HepG2 (cell line): ENCODE measurements at regions not wholly inside any gene's neighbourhood (a gene's known extent, or its start where the extent isn't known, plus 50 kb on each side); places are given as distances from the start of the nearest gene placed in this dataset.
A peak's percentile ranks its signal among the peaks of the same experiment; 100 is the strongest.

Experiments
- CEBPB ChIP-seq: IDR thresholded peaks from 2 replicates; pipeline ENCODE4 v1.6.1; 2011; ENCODE audit warnings: low read depth, low read length, improper control_type of control experiment, borderline replicate concordance
- CREM ChIP-seq, 2 experiments: sonication (generic) in 1 of 2; formaldehyde crosslinking in 1 of 2; IDR thresholded peaks; 2 replicates each; pipeline versions ENCODE4 v1.4.0 to v1.6.1; 2016 to 2020; ENCODE audit warnings: antibody characterized with exemption in 1 of 2, mild to moderate bottlenecking in 1 of 2, missing genetic modification reagents in 1 of 2
- ESRRA ChIP-seq: sonication (generic); formaldehyde crosslinking; IDR thresholded peaks from 2 replicates; pipeline ENCODE4 v1.5.1; 2020; ENCODE audit warnings: mild to moderate bottlenecking, low read depth, missing genetic modification reagents
- IRF9 ChIP-seq: sonication (generic); formaldehyde crosslinking; IDR thresholded peaks from 2 replicates; pipeline ENCODE4 v1.8.0; 2022; ENCODE audit warnings: missing genetic modification reagents, mild to moderate bottlenecking, borderline replicate concordance
- JUN ChIP-seq: sonication (generic); formaldehyde crosslinking; IDR thresholded peaks from 2 replicates; pipeline ENCODE4 v1.4.0; 2020; ENCODE audit warnings: mild to moderate bottlenecking, missing genetic modification reagents
- JUND ChIP-seq: sonication (generic); formaldehyde crosslinking; IDR thresholded peaks from 2 replicates; pipeline ENCODE4 v1.8.0; 2022; ENCODE audit warnings: mild to moderate bottlenecking, missing genetic modification reagents
- KLF16 ChIP-seq, 2 experiments: sonication (generic) in 1 of 2; formaldehyde crosslinking in 1 of 2; IDR thresholded peaks; 2 replicates each; pipeline versions ENCODE4 v1.6.1 to v1.8.0; 2016 to 2023; ENCODE audit warnings: missing genetic modification reagents in 2 of 2, missing compliant biosample characterization in 1 of 2
- NBN ChIP-seq: fragments of 450-650 bp; conservative IDR thresholded peaks from 2 replicates; pipeline ENCODE4 v1.6.1; 2017
- NCOA2 ChIP-seq: sonication (generic); formaldehyde crosslinking; IDR thresholded peaks from 2 replicates; pipeline ENCODE4 v1.8.0; 2022; ENCODE audit warnings: inconsistent platforms
- PCBP2 ChIP-seq: fragments of 200-400 bp; formaldehyde crosslinking; optimal IDR thresholded peaks from 2 replicates; pipeline ENCODE3; 2018; ENCODE audit warnings: low read length, low read depth; ENCODE audit not compliant: poor library complexity, severe bottlenecking
- POGZ ChIP-seq: sonication (generic); formaldehyde crosslinking; IDR thresholded peaks from 2 replicates; pipeline ENCODE4 v1.4.0; 2020; ENCODE audit warnings: mild to moderate bottlenecking, missing genetic modification reagents
- POLR2AphosphoS5 ChIP-seq: IDR thresholded peaks from 2 replicates; pipeline ENCODE4 v1.6.1; 2012; ENCODE audit warnings: low read depth, low read length
- PRMT3 ChIP-seq: sonication (generic); formaldehyde crosslinking; IDR thresholded peaks from 2 replicates; pipeline ENCODE4 v1.8.1; 2022; ENCODE audit warnings: low read depth, mild to moderate bottlenecking, moderate library complexity, missing genetic modification reagents, borderline replicate concordance
- SCMH1 ChIP-seq: sonication (generic); formaldehyde crosslinking; IDR thresholded peaks from 2 replicates; pipeline ENCODE4 v1.9.0; 2021; ENCODE audit warnings: missing genetic modification reagents, mild to moderate bottlenecking, borderline replicate concordance
- SMYD3 ChIP-seq: sonication (generic); formaldehyde crosslinking; IDR thresholded peaks from 2 replicates; pipeline ENCODE4 v1.8.1; 2023; ENCODE audit warnings: mild to moderate bottlenecking, missing genetic modification reagents
- THYN1 ChIP-seq: sonication (generic); formaldehyde crosslinking; IDR thresholded peaks from 2 replicates; pipeline ENCODE4 v1.8.1; 2023; ENCODE audit warnings: low read depth, mild to moderate bottlenecking, moderate library complexity, missing genetic modification reagents, borderline replicate concordance
- ZFP36L2 ChIP-seq: sonication (generic); formaldehyde crosslinking; IDR thresholded peaks from 2 replicates; pipeline ENCODE4 v1.4.0; 2020; ENCODE audit warnings: missing genetic modification reagents
- ZMYM3 ChIP-seq: sonication (generic); formaldehyde crosslinking; IDR thresholded peaks from 2 replicates; pipeline ENCODE4 v1.5.1; 2020; ENCODE audit warnings: mild to moderate bottlenecking, missing genetic modification reagents
- ZNF441 ChIP-seq: sonication (generic); formaldehyde crosslinking; IDR thresholded peaks from 2 replicates; pipeline ENCODE4 v1.7.0; 2021; ENCODE audit warnings: missing genetic modification reagents, borderline replicate concordance
- TF ChIP-seq, protein P1 (sequence below): sonication (generic); formaldehyde crosslinking; IDR thresholded peaks from 2 replicates; pipeline ENCODE4 v1.8.1; 2023; ENCODE audit warnings: missing genetic modification reagents, mild to moderate bottlenecking, borderline replicate concordance
- TF ChIP-seq, protein P2 (sequence below): sonication (generic); formaldehyde crosslinking; IDR thresholded peaks from 2 replicates; pipeline ENCODE4 v1.4.0; 2020; ENCODE audit warnings: missing genetic modification reagents, mild to moderate bottlenecking, borderline replicate concordance
- TF ChIP-seq, protein P3 (sequence below): sonication (generic); formaldehyde crosslinking; IDR thresholded peaks from 2 replicates; pipeline ENCODE4 v1.4.0; 2020; ENCODE audit warnings: missing genetic modification reagents
- TF ChIP-seq, protein P4 (sequence below): IDR thresholded peaks from 2 replicates; pipeline ENCODE4 v1.6.1; 2016; ENCODE audit warnings: low read depth

- TF ChIP-seq IRF9 (CRISPR knock-in tag) = 0 out of 2 replicates have a peak, but pooled peaks have one; percentile 29
- TF ChIP-seq NCOA2 (CRISPR knock-in tag) = peak; percentile 88
- TF ChIP-seq PCBP2 = no peak
- peak; percentile 64 for TF ChIP-seq ESRRA
- TF ChIP-seq, protein P1, sequence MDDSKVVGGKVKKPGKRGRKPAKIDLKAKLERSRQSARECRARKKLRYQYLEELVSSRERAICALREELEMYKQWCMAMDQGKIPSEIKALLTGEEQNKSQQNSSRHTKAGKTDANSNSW = no peak
- no peak for TF ChIP-seq ZNF441 (CRISPR knock-in tag)
- peak; percentile 86 for TF ChIP-seq CREM (IDR thresholded peaks at IDR 0.05)
- no peak for TF ChIP-seq CREM (CRISPR knock-in tag; IDR thresholded peaks at IDR 0.05)
- no peak for TF ChIP-seq NBN
- peak; percentile 66; the same call in 1 of the 2 replicates for TF ChIP-seq JUN (CRISPR knock-in tag)
- TF ChIP-seq POLR2AphosphoS5 = no peak
- no peak for TF ChIP-seq ZFP36L2 (CRISPR knock-in tag)
- no peak for TF ChIP-seq JUND (CRISPR knock-in tag)
- TF ChIP-seq ZMYM3 (CRISPR knock-in tag) = peak; percentile 96
- TF ChIP-seq SMYD3 = 0 out of 2 replicates have a peak, but pooled peaks have one; percentile 51
- TF ChIP-seq POGZ = peak; percentile 88
- TF ChIP-seq, protein P2, sequence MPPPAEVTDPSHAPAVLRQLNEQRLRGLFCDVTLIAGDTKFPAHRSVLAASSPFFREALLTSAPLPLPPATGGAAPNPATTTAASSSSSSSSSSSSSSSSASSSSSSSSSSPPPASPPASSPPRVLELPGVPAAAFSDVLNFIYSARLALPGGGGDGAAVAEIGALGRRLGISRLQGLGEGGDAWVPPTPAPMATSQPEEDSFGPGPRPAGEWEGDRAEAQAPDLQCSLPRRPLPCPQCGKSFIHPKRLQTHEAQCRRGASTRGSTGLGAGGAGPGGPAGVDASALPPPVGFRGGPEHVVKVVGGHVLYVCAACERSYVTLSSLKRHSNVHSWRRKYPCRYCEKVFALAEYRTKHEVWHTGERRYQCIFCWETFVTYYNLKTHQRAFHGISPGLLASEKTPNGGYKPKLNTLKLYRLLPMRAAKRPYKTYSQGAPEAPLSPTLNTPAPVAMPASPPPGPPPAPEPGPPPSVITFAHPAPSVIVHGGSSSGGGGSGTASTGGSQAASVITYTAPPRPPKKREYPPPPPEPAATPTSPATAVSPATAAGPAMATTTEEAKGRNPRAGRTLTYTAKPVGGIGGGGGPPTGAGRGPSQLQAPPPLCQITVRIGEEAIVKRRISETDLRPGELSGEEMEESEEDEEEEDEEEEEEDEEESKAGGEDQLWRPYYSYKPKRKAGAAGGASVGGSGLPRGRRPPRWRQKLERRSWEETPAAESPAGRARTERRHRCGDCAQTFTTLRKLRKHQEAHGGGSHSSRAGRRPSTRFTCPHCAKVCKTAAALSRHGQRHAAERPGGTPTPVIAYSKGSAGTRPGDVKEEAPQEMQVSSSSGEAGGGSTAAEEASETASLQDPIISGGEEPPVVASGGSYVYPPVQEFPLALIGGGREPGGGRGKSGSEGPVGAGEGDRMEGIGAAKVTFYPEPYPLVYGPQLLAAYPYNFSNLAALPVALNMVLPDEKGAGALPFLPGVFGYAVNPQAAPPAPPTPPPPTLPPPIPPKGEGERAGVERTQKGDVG (CRISPR knock-in tag) = no peak
- no peak for TF ChIP-seq CEBPB
- TF ChIP-seq PRMT3 (CRISPR knock-in tag) = no peak
- peak in 1 of 2 experiments; percentile 76; a peak in 1 of 4 replicates for TF ChIP-seq KLF16 (CRISPR knock-in tag; IDR thresholded peaks at IDR 0.05)
- TF ChIP-seq, protein P3, sequence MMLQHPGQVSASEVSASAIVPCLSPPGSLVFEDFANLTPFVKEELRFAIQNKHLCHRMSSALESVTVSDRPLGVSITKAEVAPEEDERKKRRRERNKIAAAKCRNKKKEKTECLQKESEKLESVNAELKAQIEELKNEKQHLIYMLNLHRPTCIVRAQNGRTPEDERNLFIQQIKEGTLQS (CRISPR knock-in tag) = no peak
- no peak for TF ChIP-seq SCMH1
- no peak for TF ChIP-seq THYN1 (CRISPR knock-in tag)
- TF ChIP-seq, protein P4, sequence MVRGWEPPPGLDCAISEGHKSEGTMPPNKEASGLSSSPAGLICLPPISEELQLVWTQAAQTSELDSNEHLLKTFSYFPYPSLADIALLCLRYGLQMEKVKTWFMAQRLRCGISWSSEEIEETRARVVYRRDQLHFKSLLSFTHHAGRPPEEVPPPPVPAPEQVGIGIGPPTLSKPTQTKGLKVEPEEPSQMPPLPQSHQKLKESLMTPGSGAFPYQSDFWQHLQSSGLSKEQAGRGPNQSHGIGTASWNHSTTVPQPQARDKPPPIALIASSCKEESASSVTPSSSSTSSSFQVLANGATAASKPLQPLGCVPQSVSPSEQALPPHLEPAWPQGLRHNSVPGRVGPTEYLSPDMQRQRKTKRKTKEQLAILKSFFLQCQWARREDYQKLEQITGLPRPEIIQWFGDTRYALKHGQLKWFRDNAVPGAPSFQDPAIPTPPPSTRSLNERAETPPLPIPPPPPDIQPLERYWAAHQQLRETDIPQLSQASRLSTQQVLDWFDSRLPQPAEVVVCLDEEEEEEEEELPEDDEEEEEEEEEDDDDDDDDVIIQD (CRISPR knock-in tag) = peak; percentile 63; the same call in 1 of the 2 replicates
Measured at GRCh38 chr6:108763931-108764579, 84.2 kb upstream of the ARMC2 start (continued).
